ENCODE measurements at regions not wholly inside any gene's neighbourhood (a gene's known extent, or its start where the extent isn't known, plus 50 kb on each side); places are given as distances from the start of the nearest gene placed in this dataset.

DNA sequence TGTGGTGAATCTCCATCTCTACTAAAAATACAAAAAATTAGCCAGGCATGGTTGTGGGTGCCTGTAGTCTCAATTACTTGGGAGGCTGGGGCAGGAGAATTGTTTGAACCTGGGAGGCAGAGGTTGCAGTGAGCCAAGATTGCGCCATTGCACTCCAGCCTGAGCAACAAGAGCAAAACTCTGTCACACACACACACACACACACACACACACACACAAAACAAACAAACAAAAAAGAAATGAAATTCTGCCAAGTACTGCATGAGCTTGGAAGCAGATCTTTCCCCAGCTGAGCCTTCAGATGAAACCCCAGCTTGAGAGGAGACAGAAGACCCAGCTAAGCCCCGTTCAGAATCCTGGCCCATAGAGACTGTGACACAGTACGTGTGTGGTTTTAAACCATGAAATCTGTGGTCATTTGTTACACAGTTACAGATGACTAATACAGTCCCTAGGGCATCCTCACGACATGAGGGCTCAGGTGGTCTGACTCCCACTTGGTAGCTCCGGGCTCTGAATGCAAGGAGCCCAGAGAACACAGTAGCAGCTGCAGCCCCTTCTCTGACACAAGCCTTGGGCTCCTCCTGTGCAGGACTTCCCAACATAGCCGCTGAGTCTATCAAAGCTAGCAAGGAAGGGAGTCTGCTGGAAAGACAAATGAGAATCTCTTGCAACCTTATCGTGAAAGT, 132.8 kb downstream of the SEC14L1 start (continued):
- TF ChIP-seq, protein P1, sequence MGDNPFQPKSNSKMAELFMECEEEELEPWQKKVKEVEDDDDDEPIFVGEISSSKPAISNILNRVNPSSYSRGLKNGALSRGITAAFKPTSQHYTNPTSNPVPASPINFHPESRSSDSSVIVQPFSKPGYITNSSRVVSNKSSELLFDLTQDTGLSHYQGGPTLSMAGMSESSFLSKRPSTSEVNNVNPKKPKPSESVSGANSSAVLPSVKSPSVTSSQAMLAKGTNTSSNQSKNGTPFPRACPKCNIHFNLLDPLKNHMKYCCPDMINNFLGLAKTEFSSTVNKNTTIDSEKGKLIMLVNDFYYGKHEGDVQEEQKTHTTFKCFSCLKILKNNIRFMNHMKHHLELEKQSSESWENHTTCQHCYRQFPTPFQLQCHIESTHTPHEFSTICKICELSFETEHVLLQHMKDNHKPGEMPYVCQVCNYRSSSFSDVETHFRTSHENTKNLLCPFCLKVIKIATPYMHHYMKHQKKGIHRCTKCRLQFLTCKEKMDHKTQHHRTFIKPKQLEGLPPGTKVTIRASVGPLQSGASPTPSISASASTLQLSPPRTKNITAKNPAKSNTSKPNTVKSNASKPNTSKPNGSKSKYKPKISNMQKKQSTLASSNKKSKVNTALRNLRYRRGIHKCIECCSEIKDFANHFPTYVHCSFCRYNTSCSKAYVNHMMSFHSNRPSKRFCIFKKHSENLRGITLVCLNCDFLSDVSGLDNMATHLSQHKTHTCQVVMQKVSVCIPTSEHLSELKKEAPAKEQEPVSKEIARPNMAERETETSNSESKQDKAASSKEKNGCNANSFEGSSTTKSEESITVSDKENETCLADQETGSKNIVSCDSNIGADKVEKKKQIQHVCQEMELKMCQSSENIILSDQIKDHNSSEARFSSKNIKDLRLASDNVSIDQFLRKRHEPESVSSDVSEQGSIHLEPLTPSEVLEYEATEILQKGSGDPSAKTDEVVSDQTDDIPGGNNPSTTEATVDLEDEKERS (CRISPR knock-in tag; IDR thresholded peaks at IDR 0.05), result 0 out of 2 replicates have a peak, but pooled peaks have one; percentile 62
- TF ChIP-seq DMAP1 (CRISPR knock-in tag; IDR thresholded peaks at IDR 0.05), result no peak
- no peak for TF ChIP-seq ZBTB46 (CRISPR knock-in tag; IDR thresholded peaks at IDR 0.05; ENCODE audit: borderline replicate concordance)
- TF ChIP-seq RBAK (CRISPR knock-in tag; IDR thresholded peaks at IDR 0.05), result 0 out of 2 replicates have a peak, but pooled peaks have one; percentile 48
- TF ChIP-seq, protein P2, sequence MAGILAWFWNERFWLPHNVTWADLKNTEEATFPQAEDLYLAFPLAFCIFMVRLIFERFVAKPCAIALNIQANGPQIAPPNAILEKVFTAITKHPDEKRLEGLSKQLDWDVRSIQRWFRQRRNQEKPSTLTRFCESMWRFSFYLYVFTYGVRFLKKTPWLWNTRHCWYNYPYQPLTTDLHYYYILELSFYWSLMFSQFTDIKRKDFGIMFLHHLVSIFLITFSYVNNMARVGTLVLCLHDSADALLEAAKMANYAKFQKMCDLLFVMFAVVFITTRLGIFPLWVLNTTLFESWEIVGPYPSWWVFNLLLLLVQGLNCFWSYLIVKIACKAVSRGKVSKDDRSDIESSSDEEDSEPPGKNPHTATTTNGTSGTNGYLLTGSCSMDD (CRISPR knock-in tag; IDR thresholded peaks at IDR 0.05), result no peak
- TF ChIP-seq ZMYM3 (CRISPR knock-in tag; IDR thresholded peaks at IDR 0.05), result 0 out of 2 replicates have a peak, but pooled peaks have one; percentile 30
- TF ChIP-seq CHCHD3 (CRISPR knock-in tag; IDR thresholded peaks at IDR 0.05), result no peak
- TF ChIP-seq SRF (IDR thresholded peaks at IDR 0.05; ENCODE audit: low read depth, low read length), result no peak
- TF ChIP-seq PITX1 (CRISPR knock-in tag; IDR thresholded peaks at IDR 0.05), result 0 out of 2 replicates have a peak, but pooled peaks have one; percentile 13
- no peak for TF ChIP-seq SIN3B (IDR thresholded peaks at IDR 0.05; ENCODE audit: low read length)
- no peak for TF ChIP-seq ZEB1 (IDR thresholded peaks at IDR 0.05; ENCODE audit: insufficient replicate concordance, low read depth)
- TF ChIP-seq FOXK1 (CRISPR knock-in tag; IDR thresholded peaks at IDR 0.05; ENCODE audit: borderline replicate concordance, low read depth), result no peak
- TF ChIP-seq, protein P3, sequence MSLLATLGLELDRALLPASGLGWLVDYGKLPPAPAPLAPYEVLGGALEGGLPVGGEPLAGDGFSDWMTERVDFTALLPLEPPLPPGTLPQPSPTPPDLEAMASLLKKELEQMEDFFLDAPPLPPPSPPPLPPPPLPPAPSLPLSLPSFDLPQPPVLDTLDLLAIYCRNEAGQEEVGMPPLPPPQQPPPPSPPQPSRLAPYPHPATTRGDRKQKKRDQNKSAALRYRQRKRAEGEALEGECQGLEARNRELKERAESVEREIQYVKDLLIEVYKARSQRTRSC (CRISPR knock-in tag; IDR thresholded peaks at IDR 0.05; ENCODE audit: low read depth), result no peak
- no peak for TF ChIP-seq HIVEP1 (CRISPR knock-in tag; IDR thresholded peaks at IDR 0.05)
- TF ChIP-seq ZNF547 (CRISPR knock-in tag; IDR thresholded peaks at IDR 0.05), result no peak
- TF ChIP-seq ZNF615 (CRISPR knock-in tag; IDR thresholded peaks at IDR 0.05; ENCODE audit: borderline replicate concordance), result no peak
- peak; percentile 83 for TF ChIP-seq ZNF770 (CRISPR knock-in tag; IDR thresholded peaks at IDR 0.05)
- peak; percentile 86 for TF ChIP-seq ZNF460 (CRISPR knock-in tag; IDR thresholded peaks at IDR 0.05; ENCODE audit: borderline replicate concordance)
- TF ChIP-seq ZNF232 (CRISPR knock-in tag; IDR thresholded peaks at IDR 0.05; ENCODE audit: borderline replicate concordance), result no peak
- TF ChIP-seq CEBPB (IDR thresholded peaks at IDR 0.05; ENCODE audit: borderline replicate concordance, low read depth, low read length), result peak; percentile 30; the same call in 1 of the 2 replicates
- TF ChIP-seq POLR2AphosphoS2 (IDR thresholded peaks at IDR 0.05; ENCODE audit: low read depth, low read length), result no peak

All from HepG2 (cell line).